Transverse colon (tissue), 4 donors: ENCODE measurements at regions not wholly inside any gene's neighbourhood (a gene's known extent, or its start where the extent isn't known, plus 50 kb on each side); places are given as distances from the start of the nearest gene placed in this dataset.
A peak's percentile ranks its signal among the peaks of the same experiment; 100 is the strongest.
"Not testable (repeated sequence)": the region's sequence is repeated elsewhere in the genome, so short reads cannot be mapped to it uniquely, and the experiment has no call there.

Source experiments
- DNase-seq: peaks from one replicate; pipeline ENCODE4 v3.0.0-alpha.2; 2019
- H3K27ac ChIP-seq, 4 donors: fragments of 200-600 bp; sonication (generic); 2 replicates each; pipeline ENCODE4 v1.5.1; 2016 to 2018; ENCODE audit warnings: inconsistent platforms in 4 of 4
- H3K27me3 ChIP-seq: fragments of 200-600 bp; sonication (generic); 2 replicates; pipeline ENCODE4 v1.5.1; 2017; ENCODE audit warnings: inconsistent platforms
- H3K36me3 ChIP-seq, 4 donors: fragments of 200-600 bp; sonication (generic); 2 replicates each; pipeline ENCODE4 v1.5.1; 2017 to 2019; ENCODE audit warnings: inconsistent platforms in 4 of 4
- H3K4me1 ChIP-seq, 4 donors: fragments of 200-600 bp; sonication (generic); 2 replicates each; pipeline ENCODE4 v1.5.1; 2017 to 2020; ENCODE audit warnings: inconsistent platforms in 4 of 4
- H3K4me3 ChIP-seq, 4 donors: fragments of 200-600 bp; sonication (generic); 1 replicate in 1 of 4; 2 replicates in 3 of 4; pipeline versions ENCODE4 v1.5.1 to v1.6.1; 2017 to 2019; ENCODE audit warnings: inconsistent platforms in 4 of 4
- H3K9me3 ChIP-seq, 2 donors: fragments of 200-600 bp; sonication (generic); 2 replicates each; pipeline ENCODE4 v1.5.1; 2017 to 2019; ENCODE audit warnings: inconsistent platforms in 2 of 2
- EP300 ChIP-seq: sonication (generic); formaldehyde crosslinking; IDR thresholded peaks from one replicate; pipeline ENCODE4 v1.6.1; 2017; ENCODE audit warnings: antibody characterized with exemption, low read depth
- POLR2A ChIP-seq: fragments of 450-650 bp; IDR thresholded peaks from one replicate; pipeline ENCODE4 v1.6.1; 2016; ENCODE audit warnings: antibody characterized with exemption, mild to moderate bottlenecking, moderate library complexity
- POLR2AphosphoS5 ChIP-seq, 3 donors: sonication (generic); formaldehyde crosslinking; IDR thresholded peaks; one replicate each; pipeline ENCODE4 v1.6.1; 2016; ENCODE audit warnings: antibody characterized with exemption in 3 of 3
- WGBS, 2 donors: methylation state at CpG; one replicate each; pipeline ENCODE4 v1.1.5; 2018; ENCODE audit warnings: low coverage in 1 of 2; 5-methylcytosine and 5-hydroxymethylcytosine counted together
- in situ Hi-C, 4 donors: fragments of 200-750 bp; cut with MboI; loops; one replicate each; pipeline versions ENCODE4 v1.15.0 to v1.15.1; 2017; ENCODE audit warnings: low sequenced_read_pairs in 3 of 4, low pct_ligation_motif_present in 1 of 4, low pct_unique_long_range_greater_than_20kb in 1 of 4
- intact Hi-C: fragments of 100-400 bp; cut with DNase I; formaldehyde crosslinking; loops from one replicate; pipeline ENCODE4 v1.15.1; 2023; ENCODE audit warnings: low total_unique reads
- TF ChIP-seq, protein P1 (sequence below), 5 experiments: fragments of 200-600 bp in 3 of 5; fragments of 450-650 bp in 2 of 5; sonication (generic) in 3 of 5; IDR thresholded peaks; 1 replicate in 2 of 5; 2 replicates in 3 of 5; pipeline ENCODE4 v1.5.1; 2016 to 2017; ENCODE audit warnings: antibody characterized with exemption in 5 of 5, inconsistent platforms in 3 of 5, mild to moderate bottlenecking in 2 of 5, moderate library complexity in 1 of 5

DNA sequence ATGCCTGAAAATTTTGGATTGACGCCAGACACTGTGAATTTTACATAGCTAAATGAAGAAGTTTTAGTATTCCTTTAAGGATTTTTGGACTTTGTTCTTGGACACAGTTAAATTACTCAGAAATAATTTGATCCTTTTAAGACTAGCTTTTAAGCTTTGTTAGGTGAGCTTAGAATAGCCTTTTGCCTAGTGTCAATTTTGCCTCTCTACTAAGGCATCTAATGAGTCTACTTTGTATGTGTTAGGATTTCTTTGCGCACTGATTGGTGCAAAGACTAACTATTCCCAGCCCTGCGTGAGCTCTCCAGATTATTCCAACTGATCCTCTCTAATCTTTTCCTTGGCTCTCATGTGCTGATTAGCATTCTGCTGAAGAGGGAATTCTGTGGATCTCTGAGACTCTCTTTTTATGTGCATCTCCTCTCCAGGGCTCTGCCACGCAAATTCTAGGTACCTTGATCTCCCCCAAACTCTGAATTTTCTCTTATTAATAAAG, 128.1 kb upstream of the BCL9 start:
- 84 to 100% methylated on average over 1 to 4 of the region's 4 CpGs for WGBS, 2 donors
- Histone ChIP-seq H3K4me3 (no peak overlapping the region), H3K4me1 (no peaks in the 10 kb centered on the region), H3K27me3 (no peaks in the 10 kb centered on the region), H3K36me3 (no peaks in the 10 kb centered on the region), H3K27ac (no peak overlapping the region), H3K9me3 (no peaks in the 10 kb centered on the region)
- DNase-seq, result no peak
- TF ChIP-seq, protein P1, sequence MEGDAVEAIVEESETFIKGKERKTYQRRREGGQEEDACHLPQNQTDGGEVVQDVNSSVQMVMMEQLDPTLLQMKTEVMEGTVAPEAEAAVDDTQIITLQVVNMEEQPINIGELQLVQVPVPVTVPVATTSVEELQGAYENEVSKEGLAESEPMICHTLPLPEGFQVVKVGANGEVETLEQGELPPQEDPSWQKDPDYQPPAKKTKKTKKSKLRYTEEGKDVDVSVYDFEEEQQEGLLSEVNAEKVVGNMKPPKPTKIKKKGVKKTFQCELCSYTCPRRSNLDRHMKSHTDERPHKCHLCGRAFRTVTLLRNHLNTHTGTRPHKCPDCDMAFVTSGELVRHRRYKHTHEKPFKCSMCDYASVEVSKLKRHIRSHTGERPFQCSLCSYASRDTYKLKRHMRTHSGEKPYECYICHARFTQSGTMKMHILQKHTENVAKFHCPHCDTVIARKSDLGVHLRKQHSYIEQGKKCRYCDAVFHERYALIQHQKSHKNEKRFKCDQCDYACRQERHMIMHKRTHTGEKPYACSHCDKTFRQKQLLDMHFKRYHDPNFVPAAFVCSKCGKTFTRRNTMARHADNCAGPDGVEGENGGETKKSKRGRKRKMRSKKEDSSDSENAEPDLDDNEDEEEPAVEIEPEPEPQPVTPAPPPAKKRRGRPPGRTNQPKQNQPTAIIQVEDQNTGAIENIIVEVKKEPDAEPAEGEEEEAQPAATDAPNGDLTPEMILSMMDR (IDR thresholded peaks at IDR 0.05), result no peak
- no peak for TF ChIP-seq POLR2A
- TF ChIP-seq EP300, result no peak
- no peak for TF ChIP-seq POLR2AphosphoS5 (IDR thresholded peaks at IDR 0.05)
- intact Hi-C loops (no loop called here), in situ Hi-C loops (no loop called here)

DNA sequence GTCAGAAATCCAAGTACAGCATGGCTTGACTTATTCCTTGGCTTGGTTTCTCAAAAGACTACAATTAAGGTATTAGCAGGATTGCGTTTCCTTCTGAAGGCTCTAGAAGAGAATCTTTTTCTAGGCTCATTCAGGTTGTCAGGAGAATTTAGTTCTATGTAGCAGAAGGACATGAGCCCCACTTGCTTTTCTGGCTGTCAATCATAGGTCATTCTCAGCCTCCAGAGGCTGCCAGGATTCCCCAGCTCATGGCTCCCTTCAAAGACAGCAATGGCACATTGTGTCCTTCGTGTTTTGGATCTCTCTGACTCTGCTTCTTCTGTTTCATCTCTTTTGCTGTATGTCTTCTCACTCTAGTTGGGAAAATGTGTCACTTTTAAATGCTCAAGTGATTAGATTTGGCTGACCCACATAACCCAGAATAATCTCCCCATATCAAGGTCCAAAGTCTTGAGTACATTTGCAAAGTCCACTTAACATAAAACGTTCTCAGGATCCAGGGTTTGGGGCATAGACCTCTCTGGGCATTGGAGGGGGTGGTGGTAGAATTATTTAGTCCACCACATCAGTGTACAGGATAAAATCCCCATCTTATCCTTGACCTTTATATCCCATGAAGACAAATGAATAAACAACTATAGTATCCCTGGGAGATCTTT, 126.7 kb upstream of the BCL9 start:
- 62% methylated on average over 3 of the region's 3 CpGs for WGBS, 2 donors
- intact Hi-C loops, result no loop called here
- no peak overlapping the region for H3K4me3 ChIP-seq

DNA sequence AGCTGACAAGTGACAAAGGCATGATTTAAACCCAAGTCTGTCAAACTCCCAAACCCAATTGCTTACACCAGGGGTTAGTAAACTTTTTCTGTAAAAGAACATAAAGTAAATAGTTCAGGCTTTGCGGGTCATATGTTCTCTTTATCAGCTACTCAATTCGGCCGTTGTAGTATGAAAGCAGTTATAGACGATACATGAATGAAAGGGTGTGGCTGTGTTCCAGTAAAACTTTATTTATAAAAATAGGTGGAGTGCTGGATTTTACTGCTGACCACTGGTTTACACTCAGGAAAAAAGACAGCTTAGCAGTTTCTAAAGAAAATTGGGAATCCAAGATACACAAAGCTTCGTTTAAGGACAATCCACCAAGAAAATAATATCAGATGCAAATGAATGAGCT, 124.3 kb upstream of the BCL9 start:
- in situ Hi-C loops, result no loop called here
- no peak for DNase-seq
- no peaks in the 10 kb centered on the region for H3K36me3 ChIP-seq

More for the DNA sequence above, 126.7 kb upstream of the BCL9 start:
- H3K27ac ChIP-seq, result no peak overlapping the region
- TF ChIP-seq EP300 (no peak), POLR2A (no peak), POLR2AphosphoS5 (IDR thresholded peaks at IDR 0.05) (no peak)
- TF ChIP-seq, protein P1 (IDR thresholded peaks at IDR 0.05), result no peak
- H3K4me1 ChIP-seq, result no peaks in the 10 kb centered on the region
- H3K9me3 ChIP-seq, result no peaks in the 10 kb centered on the region
- no peaks in the 10 kb centered on the region for H3K36me3 ChIP-seq
- H3K27me3 ChIP-seq, result no peaks in the 10 kb centered on the region
- no peak for DNase-seq
- in situ Hi-C loops, result no loop called here

GRCh38 chr1:147423100-147423827, 118.0 kb upstream of the BCL9 start:
- H3K36me3 ChIP-seq, in situ Hi-C loops, H3K9me3 ChIP-seq, H3K27me3 ChIP-seq, intact Hi-C loops, H3K4me1 ChIP-seq, H3K4me3 ChIP-seq, H3K27ac ChIP-seq: not testable (repeated sequence)
- 33 to 61% methylated on average over 1 to 31 of the region's 31 CpGs for WGBS, 2 donors
- peak; percentile 28 for DNase-seq

More for the DNA sequence above, 124.3 kb upstream of the BCL9 start:
- intact Hi-C loops, result no loop called here
- no peak for TF ChIP-seq POLR2A
- TF ChIP-seq POLR2AphosphoS5 (IDR thresholded peaks at IDR 0.05), result no peak
- no peak for TF ChIP-seq EP300
- TF ChIP-seq, protein P1 (IDR thresholded peaks at IDR 0.05), result no peak
- Histone ChIP-seq H3K4me1 (no peaks in the 10 kb centered on the region), H3K27me3 (no peaks in the 10 kb centered on the region), H3K4me3 (no peak overlapping the region), H3K27ac (no peak overlapping the region), H3K9me3 (no peaks in the 10 kb centered on the region)
- 26 to 40% methylated on average over 5 of the region's 5 CpGs for WGBS, 2 donors
